ENCODE measurements at regions not wholly inside any gene's neighbourhood (a gene's known extent, or its start where the extent isn't known, plus 50 kb on each side); places are given as distances from the start of the nearest gene placed in this dataset.

- in situ Hi-C loops (cut with MboI), result no loop called here
- DNase-seq, result no peak
- Histone ChIP-seq H3K36me3 (ENCODE audit: low read depth) (no peaks in the 10 kb centered on the region), H3K27me3 (replicated peaks; ENCODE audit: insufficient read depth) (no peaks in the 10 kb centered on the region), H3K9me2 (ENCODE audit: insufficient read depth) (no peaks in the 10 kb centered on the region), H3K9ac (no peak overlapping the region), H3K4me3 (no peak overlapping the region), H3K27ac (no peak overlapping the region), H4K20me1 (ENCODE audit: insufficient read depth) (no peaks in the 10 kb centered on the region), H3K4me2 (ENCODE audit: unreplicated experiment) (no peak overlapping the region), H3K9me3 (ENCODE audit: low read depth) (no peaks in the 10 kb centered on the region), H3F3A (ENCODE audit: insufficient read depth) (no peaks in the 10 kb centered on the region), H3K79me2 (ENCODE audit: insufficient read depth) (no peaks in the 10 kb centered on the region), H3K4me1 (ENCODE audit: insufficient read depth) (no peaks in the 10 kb centered on the region), H2AFZ (no peak overlapping the region)
- TF ChIP-seq EZH2phosphoT487 (IDR thresholded peaks at IDR 0.05; ENCODE audit: insufficient read depth, low read depth) (no peak), EZH2 (IDR thresholded peaks at IDR 0.05; ENCODE audit: insufficient read depth, poor library complexity, severe bottlenecking) (no peak)
- WGBS, 2 experiments (ENCODE audit: low coverage in 1 of 2, low lambda C conversion rate in 2 of 2, missing lambda C conversion rate in 2 of 2), result 0% methylated on average over 2 of the region's 2 CpGs
Measured at GRCh38 chr7:126166645-126167044, 1086.1 kb downstream of the GRM8 start.

DNA sequence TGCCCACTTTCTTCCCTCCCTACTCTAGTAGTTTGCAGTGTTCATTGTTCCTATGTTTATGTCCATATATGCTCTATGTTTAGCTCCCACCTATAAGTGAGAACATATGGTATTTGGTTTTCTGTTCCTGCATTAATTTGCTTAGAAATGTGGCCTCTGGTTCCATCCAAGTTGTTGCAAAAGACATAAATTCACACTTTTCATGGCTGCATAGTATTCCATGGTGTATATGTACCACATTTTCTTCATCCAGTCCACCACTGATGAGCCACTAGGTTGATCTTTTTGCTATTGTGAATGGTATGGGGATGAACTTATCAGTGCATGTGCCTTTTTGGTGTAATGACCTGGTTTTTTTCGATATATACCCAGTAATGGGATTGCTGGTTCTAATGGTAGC is 1089.1 kb downstream of the GRM8 start:
- H3K79me2 ChIP-seq (ENCODE audit: insufficient read depth), result no peaks in the 10 kb centered on the region
- H3K4me1 ChIP-seq (ENCODE audit: insufficient read depth), result no peaks in the 10 kb centered on the region
- in situ Hi-C loops (cut with MboI), result no loop called here
- 0% methylated on average over 1 of the region's 1 CpG for WGBS, 2 experiments (ENCODE audit: low coverage in 1 of 2, low lambda C conversion rate in 2 of 2, missing lambda C conversion rate in 2 of 2)
- no peak for TF ChIP-seq EZH2phosphoT487 (IDR thresholded peaks at IDR 0.05; ENCODE audit: insufficient read depth, low read depth)
- TF ChIP-seq EZH2 (IDR thresholded peaks at IDR 0.05; ENCODE audit: insufficient read depth, poor library complexity, severe bottlenecking), result no peak
- H3K9me3 ChIP-seq (ENCODE audit: low read depth), result no peaks in the 10 kb centered on the region
- H2AFZ ChIP-seq, result no peak overlapping the region
- H3K9ac ChIP-seq, result no peak overlapping the region
- H3K4me2 ChIP-seq (ENCODE audit: unreplicated experiment), result no peak overlapping the region
- no peak overlapping the region for H3K4me3 ChIP-seq
- H4K20me1 ChIP-seq (ENCODE audit: insufficient read depth), result no peaks in the 10 kb centered on the region
- H3K36me3 ChIP-seq (ENCODE audit: low read depth), result no peaks in the 10 kb centered on the region
- no peak for DNase-seq
- H3K27me3 ChIP-seq (replicated peaks; ENCODE audit: insufficient read depth), result no peaks in the 10 kb centered on the region
- no peak overlapping the region for H3K27ac ChIP-seq
- H3F3A ChIP-seq (ENCODE audit: insufficient read depth), result no peaks in the 10 kb centered on the region
- no peaks in the 10 kb centered on the region for H3K9me2 ChIP-seq (ENCODE audit: insufficient read depth)

- Histone ChIP-seq H3K9ac (no peak overlapping the region), H3K9me3 (ENCODE audit: low read depth) (no peaks in the 10 kb centered on the region), H3K9me2 (ENCODE audit: insufficient read depth) (no peaks in the 10 kb centered on the region), H3K4me3 (no peak overlapping the region), H3K4me2 (ENCODE audit: unreplicated experiment) (no peak overlapping the region), H3K4me1 (ENCODE audit: insufficient read depth) (no peaks in the 10 kb centered on the region), H3F3A (ENCODE audit: insufficient read depth) (no peaks in the 10 kb centered on the region), H3K27me3 (replicated peaks; ENCODE audit: insufficient read depth) (no peaks in the 10 kb centered on the region), H2AFZ (no peak overlapping the region), H4K20me1 (ENCODE audit: insufficient read depth) (no peaks in the 10 kb centered on the region), H3K27ac (no peak overlapping the region), H3K79me2 (ENCODE audit: insufficient read depth) (no peaks in the 10 kb centered on the region), H3K36me3 (ENCODE audit: low read depth) (no peaks in the 10 kb centered on the region)
- DNase-seq, result no peak
- WGBS, 2 experiments (ENCODE audit: low coverage in 1 of 2, low lambda C conversion rate in 2 of 2, missing lambda C conversion rate in 2 of 2), result 0 to 2% methylated on average over 2 of the region's 2 CpGs
- TF ChIP-seq EZH2phosphoT487 (IDR thresholded peaks at IDR 0.05; ENCODE audit: insufficient read depth, low read depth) (no peak), EZH2 (IDR thresholded peaks at IDR 0.05; ENCODE audit: insufficient read depth, poor library complexity, severe bottlenecking) (no peak)
- in situ Hi-C loops (cut with MboI), result no loop called here
Measured at GRCh38 chr7:126157391-126157790, 1095.3 kb downstream of the GRM8 start.

DNA sequence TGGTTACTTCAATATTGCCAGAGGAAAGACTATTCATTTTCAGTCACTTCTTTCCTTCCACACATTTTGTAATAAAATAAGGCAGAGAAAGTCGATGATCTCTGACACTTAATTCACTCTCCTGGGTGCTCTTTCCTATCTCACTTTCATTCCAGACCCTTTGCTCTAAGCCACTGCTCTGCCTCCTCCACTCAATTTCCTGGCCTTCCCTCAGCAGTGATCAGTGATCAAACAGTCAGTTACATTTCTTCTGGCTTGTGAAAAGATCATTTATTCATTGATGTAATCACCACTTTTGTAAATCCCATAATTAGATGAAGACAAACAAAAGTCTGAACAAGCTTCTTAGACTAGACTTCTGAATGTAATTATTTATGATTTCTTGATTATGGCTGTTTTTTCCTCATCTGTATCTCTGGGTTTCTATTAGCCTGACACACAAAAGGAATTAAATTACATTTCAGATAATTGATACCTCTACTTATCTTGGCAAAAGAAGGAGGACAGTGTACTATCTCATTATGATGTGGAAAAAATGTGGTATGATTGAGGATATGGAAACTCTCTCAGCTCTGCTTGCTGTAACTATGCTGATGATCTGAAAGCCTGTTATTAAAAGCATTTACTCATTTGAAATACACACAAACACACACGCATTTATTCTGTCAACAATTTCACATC is 1102.3 kb downstream of the GRM8 start:
- TF ChIP-seq EZH2phosphoT487 (IDR thresholded peaks at IDR 0.05; ENCODE audit: insufficient read depth, low read depth), result no peak
- TF ChIP-seq EZH2 (IDR thresholded peaks at IDR 0.05; ENCODE audit: insufficient read depth, poor library complexity, severe bottlenecking), result no peak
- Histone ChIP-seq H3K9me2 (ENCODE audit: insufficient read depth) (no peaks in the 10 kb centered on the region), H3K79me2 (ENCODE audit: insufficient read depth) (no peaks in the 10 kb centered on the region), H3K9ac (no peak overlapping the region), H3K27me3 (replicated peaks; ENCODE audit: insufficient read depth) (no peaks in the 10 kb centered on the region), H4K20me1 (ENCODE audit: insufficient read depth) (no peaks in the 10 kb centered on the region), H3F3A (ENCODE audit: insufficient read depth) (no peaks in the 10 kb centered on the region), H3K4me1 (ENCODE audit: insufficient read depth) (no peaks in the 10 kb centered on the region), H3K27ac (no peak overlapping the region), H3K4me3 (no peak overlapping the region), H3K9me3 (ENCODE audit: low read depth) (no peaks in the 10 kb centered on the region), H3K36me3 (ENCODE audit: low read depth) (no peaks in the 10 kb centered on the region), H2AFZ (no peak overlapping the region), H3K4me2 (ENCODE audit: unreplicated experiment) (no peak overlapping the region)
- no peak for DNase-seq
- in situ Hi-C loops (cut with MboI), result no loop called here
- 10 to 15% methylated on average over 2 of the region's 2 CpGs for WGBS, 2 experiments (ENCODE audit: low coverage in 1 of 2, low lambda C conversion rate in 2 of 2, missing lambda C conversion rate in 2 of 2)
